ENCODE measurements at regions not wholly inside any gene's neighbourhood (a gene's known extent, or its start where the extent isn't known, plus 50 kb on each side); places are given as distances from the start of the nearest gene placed in this dataset.

DNA sequence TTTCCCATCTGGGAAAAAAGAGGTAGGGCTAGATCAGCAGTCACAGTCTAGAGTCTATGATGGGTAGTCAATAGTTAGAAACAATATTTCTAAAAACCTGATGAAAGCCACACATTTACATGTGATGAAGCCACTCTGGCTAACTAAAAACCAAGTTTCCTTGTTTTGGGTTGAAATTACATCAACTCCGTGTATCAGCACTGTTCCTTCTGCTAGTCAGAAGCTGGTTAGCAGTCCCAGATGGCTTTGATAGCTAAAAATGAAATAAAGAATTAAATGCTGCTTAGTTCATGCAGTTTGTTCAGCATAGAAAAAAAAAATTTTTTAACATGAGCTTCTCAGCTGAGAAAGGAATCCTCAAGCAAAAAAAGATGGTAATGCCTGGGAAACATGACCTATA lies 136.7 kb downstream of the FAM114A2 start:
- TF ChIP-seq FOXP2 (optimal IDR thresholded peaks at IDR 0.05; ENCODE audit: control extremely low read depth, extremely low read length, insufficient read depth), result no peak
- TF ChIP-seq EZH2 (IDR thresholded peaks at IDR 0.05), result no peak
- no peak for TF ChIP-seq POLR2AphosphoS5 (IDR thresholded peaks at IDR 0.05; ENCODE audit: borderline replicate concordance, low read depth, low read length)
- no peak overlapping the region for H3K27ac ChIP-seq
- H3K9ac ChIP-seq (ENCODE audit: insufficient read length), result no peak overlapping the region
- no peak overlapping the region for H3K4me3 ChIP-seq
- no peaks in the 10 kb centered on the region for H3K9me3 ChIP-seq (ENCODE audit: low read depth, low read length)
- no peaks in the 10 kb centered on the region for H3K36me3 ChIP-seq (ENCODE audit: insufficient read depth, low read length)
- no peak for DNase-seq (ENCODE audit: low read depth, low spot score)

DNA sequence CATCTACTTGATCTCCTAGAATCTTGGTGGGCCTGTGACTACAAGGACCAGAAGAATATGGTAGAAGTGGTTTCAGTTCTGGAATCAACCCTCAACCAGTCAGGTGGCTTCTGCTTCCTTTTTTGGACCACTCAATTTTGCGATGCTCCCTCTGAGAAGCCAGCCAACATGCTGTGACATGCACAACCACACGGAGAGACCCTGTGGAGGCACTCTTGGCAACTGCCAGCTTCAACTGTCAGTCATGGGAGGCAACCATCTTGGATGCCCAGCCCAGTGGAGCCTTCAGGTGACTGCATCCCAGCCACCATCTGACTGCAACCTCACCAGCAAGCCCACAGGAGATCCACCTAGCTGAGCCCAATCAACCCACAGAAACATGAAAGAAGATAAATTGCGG lies 137.3 kb downstream of the FAM114A2 start:
- TF ChIP-seq POLR2AphosphoS5 (IDR thresholded peaks at IDR 0.05; ENCODE audit: borderline replicate concordance, low read depth, low read length) (no peak), EZH2 (IDR thresholded peaks at IDR 0.05) (no peak), FOXP2 (optimal IDR thresholded peaks at IDR 0.05; ENCODE audit: control extremely low read depth, extremely low read length, insufficient read depth) (no peak)
- no peak overlapping the region for H3K4me3 ChIP-seq
- H3K9ac ChIP-seq (ENCODE audit: insufficient read length), result no peak overlapping the region
- DNase-seq (ENCODE audit: low read depth, low spot score), result peak; percentile 1
- no peak overlapping the region for H3K27ac ChIP-seq
- no peaks in the 10 kb centered on the region for H3K9me3 ChIP-seq (ENCODE audit: low read depth, low read length)
- H3K36me3 ChIP-seq (ENCODE audit: insufficient read depth, low read length), result no peaks in the 10 kb centered on the region

- H3K4me3 ChIP-seq, result peak overlapping the region; percentile 60
- H3K9ac ChIP-seq (ENCODE audit: insufficient read length), result no peak overlapping the region
- H3K9me3 ChIP-seq (ENCODE audit: low read depth, low read length), result no peaks in the 10 kb centered on the region
- TF ChIP-seq EZH2 (IDR thresholded peaks at IDR 0.05) (no peak), FOXP2 (optimal IDR thresholded peaks at IDR 0.05; ENCODE audit: control extremely low read depth, extremely low read length, insufficient read depth) (no peak), POLR2AphosphoS5 (IDR thresholded peaks at IDR 0.05; ENCODE audit: borderline replicate concordance, low read depth, low read length) (no peak)
- peak overlapping the region; percentile 86 for H3K27ac ChIP-seq
- peak; percentile 73 for DNase-seq (ENCODE audit: low read depth, low spot score)
- no peaks in the 10 kb centered on the region for H3K36me3 ChIP-seq (ENCODE audit: insufficient read depth, low read length)
Measured at GRCh38 chr5:153900703-153901395, 137.9 kb downstream of the FAM114A2 start.

DNA sequence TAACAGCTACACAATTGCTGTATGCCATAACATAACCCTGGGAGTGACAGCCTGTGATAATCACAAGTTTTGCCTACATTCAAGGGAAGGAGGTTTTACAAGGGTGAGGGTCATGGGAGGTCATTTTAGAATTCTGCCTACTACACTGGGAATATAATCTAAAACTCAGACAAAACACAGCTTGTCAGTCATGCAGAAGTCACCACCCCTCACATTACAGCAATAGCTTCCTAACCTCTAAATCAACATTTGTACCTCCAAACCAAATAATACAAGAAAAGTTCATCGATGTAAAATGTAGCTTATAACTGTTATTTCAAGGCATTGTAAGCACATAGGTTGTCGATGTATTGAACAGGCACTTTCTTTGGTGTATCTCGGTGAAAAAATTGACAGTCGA lies 139.0 kb downstream of the FAM114A2 start:
- no peak for TF ChIP-seq POLR2AphosphoS5 (IDR thresholded peaks at IDR 0.05; ENCODE audit: borderline replicate concordance, low read depth, low read length)
- no peak for TF ChIP-seq EZH2 (IDR thresholded peaks at IDR 0.05)
- no peak for TF ChIP-seq FOXP2 (optimal IDR thresholded peaks at IDR 0.05; ENCODE audit: control extremely low read depth, extremely low read length, insufficient read depth)
- no peak for DNase-seq (ENCODE audit: low read depth, low spot score)
- Histone ChIP-seq H3K27ac (no peak overlapping the region), H3K9ac (ENCODE audit: insufficient read length) (no peak overlapping the region), H3K9me3 (ENCODE audit: low read depth, low read length) (no peaks in the 10 kb centered on the region), H3K4me3 (no peak overlapping the region), H3K36me3 (ENCODE audit: insufficient read depth, low read length) (no peaks in the 10 kb centered on the region)

DNA sequence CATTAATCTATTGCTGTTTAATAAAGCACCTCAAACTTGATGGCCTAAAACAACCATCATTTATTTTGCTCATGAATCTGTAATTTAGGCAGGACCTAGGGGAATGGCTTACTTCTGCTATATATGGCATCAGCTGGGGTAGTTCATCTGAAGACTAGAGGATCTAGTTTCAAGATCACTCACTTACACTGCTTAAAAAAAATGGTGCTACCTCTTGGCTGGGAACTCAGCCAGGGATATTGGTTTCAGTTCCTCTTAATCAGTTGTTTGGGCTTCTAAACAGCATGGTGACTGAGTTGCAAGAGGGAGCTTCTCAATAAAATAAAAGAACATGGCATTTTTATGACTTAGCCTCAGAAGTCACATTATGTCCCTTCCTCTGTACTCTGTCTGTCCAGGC lies 142.0 kb downstream of the FAM114A2 start:
- H3K36me3 ChIP-seq (ENCODE audit: insufficient read depth, low read length), result no peaks in the 10 kb centered on the region
- no peaks in the 10 kb centered on the region for H3K9me3 ChIP-seq (ENCODE audit: low read depth, low read length)
- H3K27ac ChIP-seq, result no peak overlapping the region
- DNase-seq (ENCODE audit: low read depth, low spot score), result no peak
- no peak overlapping the region for H3K9ac ChIP-seq (ENCODE audit: insufficient read length)
- TF ChIP-seq FOXP2 (optimal IDR thresholded peaks at IDR 0.05; ENCODE audit: control extremely low read depth, extremely low read length, insufficient read depth) (no peak), POLR2AphosphoS5 (IDR thresholded peaks at IDR 0.05; ENCODE audit: borderline replicate concordance, low read depth, low read length) (no peak), EZH2 (IDR thresholded peaks at IDR 0.05) (no peak)
- no peak overlapping the region for H3K4me3 ChIP-seq

GRCh38 chr5:153896117-153896516 lies 142.6 kb downstream of the FAM114A2 start:
- Histone ChIP-seq H3K36me3 (ENCODE audit: insufficient read depth, low read length) (no peaks in the 10 kb centered on the region), H3K4me3 (no peak overlapping the region), H3K27ac (no peak overlapping the region), H3K9ac (ENCODE audit: insufficient read length) (no peak overlapping the region), H3K9me3 (ENCODE audit: low read depth, low read length) (no peaks in the 10 kb centered on the region)
- DNase-seq (ENCODE audit: low read depth, low spot score), result no peak
- no peak for TF ChIP-seq EZH2 (IDR thresholded peaks at IDR 0.05)

GRCh38 chr5:153895266-153895665 lies 143.4 kb downstream of the FAM114A2 start:
- no peaks in the 10 kb centered on the region for H3K36me3 ChIP-seq (ENCODE audit: insufficient read depth, low read length)
- H3K4me3 ChIP-seq, result no peak overlapping the region
- TF ChIP-seq FOXP2 (optimal IDR thresholded peaks at IDR 0.05; ENCODE audit: control extremely low read depth, extremely low read length, insufficient read depth) (no peak), POLR2AphosphoS5 (IDR thresholded peaks at IDR 0.05; ENCODE audit: borderline replicate concordance, low read depth, low read length) (no peak), EZH2 (IDR thresholded peaks at IDR 0.05) (no peak)
- H3K9ac ChIP-seq (ENCODE audit: insufficient read length), result no peak overlapping the region
- DNase-seq (ENCODE audit: low read depth, low spot score), result no peak
- no peaks in the 10 kb centered on the region for H3K9me3 ChIP-seq (ENCODE audit: low read depth, low read length)
- H3K27ac ChIP-seq, result no peak overlapping the region

DNA sequence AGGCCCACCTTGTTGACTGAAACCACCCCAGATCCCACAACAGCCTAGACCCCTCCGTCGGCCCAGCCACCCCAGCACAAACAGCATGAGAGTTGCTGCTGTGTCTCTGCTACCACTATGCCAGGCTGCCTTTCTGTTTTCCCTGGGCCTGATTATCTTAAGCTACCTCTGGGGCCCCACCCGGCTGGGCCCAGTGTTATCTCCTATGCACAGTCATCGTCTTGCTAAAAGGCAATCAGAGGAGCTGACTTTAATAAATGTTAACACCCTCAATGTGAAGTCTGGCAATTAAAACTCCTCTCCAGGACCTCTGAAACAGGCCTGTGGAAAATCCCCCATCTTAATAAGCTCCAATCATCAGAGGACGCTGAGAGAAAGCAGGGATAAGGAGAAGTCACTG lies 144.9 kb downstream of the FAM114A2 start:
- H3K9ac ChIP-seq (ENCODE audit: insufficient read length), result no peak overlapping the region
- H3K27ac ChIP-seq, result no peak overlapping the region
- no peak for TF ChIP-seq FOXP2 (optimal IDR thresholded peaks at IDR 0.05; ENCODE audit: control extremely low read depth, extremely low read length, insufficient read depth)
- TF ChIP-seq EZH2 (IDR thresholded peaks at IDR 0.05), result no peak
- no peak for TF ChIP-seq POLR2AphosphoS5 (IDR thresholded peaks at IDR 0.05; ENCODE audit: borderline replicate concordance, low read depth, low read length)
- DNase-seq (ENCODE audit: low read depth, low spot score), result no peak
- no peak overlapping the region for H3K4me3 ChIP-seq
- H3K9me3 ChIP-seq (ENCODE audit: low read depth, low read length), result no peaks in the 10 kb centered on the region
- H3K36me3 ChIP-seq (ENCODE audit: insufficient read depth, low read length), result no peaks in the 10 kb centered on the region

DNA sequence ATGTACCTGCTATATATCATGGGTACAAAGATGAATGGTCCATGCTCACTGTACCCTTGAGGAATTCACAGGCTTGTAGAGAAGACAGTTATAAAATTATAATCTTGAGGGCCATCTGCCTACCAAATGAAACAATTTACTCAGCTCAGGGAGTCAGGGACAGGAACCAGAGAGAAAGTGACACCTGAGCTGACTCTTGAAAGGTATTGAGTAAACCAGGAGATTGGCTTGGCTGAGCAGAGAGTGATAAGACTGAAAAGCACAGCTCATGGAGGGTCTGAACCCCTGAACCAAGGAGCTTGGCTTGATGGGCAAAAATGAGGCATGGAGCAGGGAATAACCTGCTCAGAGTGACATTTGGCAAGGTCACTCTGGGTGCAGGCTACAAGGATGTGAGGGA lies 147.3 kb downstream of the FAM114A2 start:
- Histone ChIP-seq H3K36me3 (ENCODE audit: insufficient read depth, low read length) (no peaks in the 10 kb centered on the region), H3K27ac (no peak overlapping the region)
- DNase-seq (ENCODE audit: low read depth, low spot score), result no peak

More for the DNA sequence above, 147.3 kb downstream of the FAM114A2 start:
- H3K9me3 ChIP-seq (ENCODE audit: low read depth, low read length), result no peaks in the 10 kb centered on the region
- H3K9ac ChIP-seq (ENCODE audit: insufficient read length), result no peak overlapping the region
- no peak overlapping the region for H3K4me3 ChIP-seq
- TF ChIP-seq EZH2 (IDR thresholded peaks at IDR 0.05) (no peak), POLR2AphosphoS5 (IDR thresholded peaks at IDR 0.05; ENCODE audit: borderline replicate concordance, low read depth, low read length) (no peak), FOXP2 (optimal IDR thresholded peaks at IDR 0.05; ENCODE audit: control extremely low read depth, extremely low read length, insufficient read depth) (no peak)

All from SK-N-MC (cell line).